ENCODE measurements at regions not wholly inside any gene's neighbourhood (a gene's known extent, or its start where the extent isn't known, plus 50 kb on each side); places are given as distances from the start of the nearest gene placed in this dataset.

- Histone ChIP-seq H3K9me3 (ENCODE audit: low read length) (no peaks in the 10 kb centered on the region), H3K4me1 (ENCODE audit: insufficient read depth, low read length) (no peaks in the 10 kb centered on the region), H3K9ac (ENCODE audit: low read length) (no peak overlapping the region), H3K4me3 (ENCODE audit: low read depth in 1 of 2, low read length in 2 of 2) (no peak overlapping the region), H3K27ac (ENCODE audit: low read depth, low read length) (no peak overlapping the region), H3K27me3 (ENCODE audit: control insufficient read depth in 1 of 2, insufficient read depth in 2 of 2, low read length in 2 of 2) (no peaks in the 10 kb centered on the region), H3K36me3 (ENCODE audit: insufficient read depth, low read length) (no peaks in the 10 kb centered on the region)
Observed at GRCh38 chr5:40399349-40399748, 280.4 kb upstream of the PTGER4 start.

- no peaks in the 10 kb centered on the region for H3K9me3 ChIP-seq (ENCODE audit: low read length)
- no peaks in the 10 kb centered on the region for H3K27me3 ChIP-seq (ENCODE audit: control insufficient read depth in 1 of 2, insufficient read depth in 2 of 2, low read length in 2 of 2)
- no peaks in the 10 kb centered on the region for H3K4me1 ChIP-seq (ENCODE audit: insufficient read depth, low read length)
- H3K27ac ChIP-seq (ENCODE audit: low read depth, low read length): no peak overlapping the region
- H3K4me3 ChIP-seq (ENCODE audit: low read depth in 1 of 2, low read length in 2 of 2): no peak overlapping the region
- H3K36me3 ChIP-seq (ENCODE audit: insufficient read depth, low read length): no peaks in the 10 kb centered on the region
- no peak overlapping the region for H3K9ac ChIP-seq (ENCODE audit: low read length)
Observed at GRCh38 chr5:40397976-40398375, 281.7 kb upstream of the PTGER4 start.

GRCh38 chr5:40397091-40397490 is 282.6 kb upstream of the PTGER4 start:
- Histone ChIP-seq H3K9me3 (ENCODE audit: low read length) (no peaks in the 10 kb centered on the region), H3K27me3 (ENCODE audit: control insufficient read depth in 1 of 2, insufficient read depth in 2 of 2, low read length in 2 of 2) (no peaks in the 10 kb centered on the region), H3K4me3 (ENCODE audit: low read depth in 1 of 2, low read length in 2 of 2) (no peak overlapping the region), H3K4me1 (ENCODE audit: insufficient read depth, low read length) (no peaks in the 10 kb centered on the region), H3K27ac (ENCODE audit: low read depth, low read length) (no peak overlapping the region), H3K36me3 (ENCODE audit: insufficient read depth, low read length) (no peaks in the 10 kb centered on the region), H3K9ac (ENCODE audit: low read length) (no peak overlapping the region)

DNA sequence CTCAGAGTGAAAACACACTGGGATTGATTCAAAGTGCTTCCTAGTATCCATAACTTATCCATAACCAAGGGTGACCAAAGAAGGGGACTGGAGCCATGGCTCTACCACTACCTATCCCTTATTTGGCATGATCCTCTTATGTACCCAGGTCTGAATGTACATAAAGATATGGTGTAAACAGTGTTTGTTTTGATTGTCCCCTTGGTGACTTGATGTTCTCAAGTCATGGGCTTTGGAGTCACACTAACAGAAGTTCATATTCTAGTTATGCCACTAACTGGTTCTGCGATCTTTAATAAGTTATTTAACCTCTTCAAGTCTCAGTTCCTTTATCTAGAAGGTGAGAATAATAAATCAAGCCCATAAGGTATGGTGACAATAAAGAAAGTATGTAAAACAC is 283.4 kb upstream of the PTGER4 start:
- no peak overlapping the region for H3K4me3 ChIP-seq (ENCODE audit: low read depth in 1 of 2, low read length in 2 of 2)
- no peaks in the 10 kb centered on the region for H3K36me3 ChIP-seq (ENCODE audit: insufficient read depth, low read length)
- no peaks in the 10 kb centered on the region for H3K9me3 ChIP-seq (ENCODE audit: low read length)
- H3K9ac ChIP-seq (ENCODE audit: low read length): no peak overlapping the region
- H3K27me3 ChIP-seq (ENCODE audit: control insufficient read depth in 1 of 2, insufficient read depth in 2 of 2, low read length in 2 of 2): no peaks in the 10 kb centered on the region
- no peak overlapping the region for H3K27ac ChIP-seq (ENCODE audit: low read depth, low read length)
- no peaks in the 10 kb centered on the region for H3K4me1 ChIP-seq (ENCODE audit: insufficient read depth, low read length)

- H3K4me1 ChIP-seq (ENCODE audit: insufficient read depth, low read length): no peaks in the 10 kb centered on the region
- no peak overlapping the region for H3K27ac ChIP-seq (ENCODE audit: low read depth, low read length)
- no peak overlapping the region for H3K4me3 ChIP-seq (ENCODE audit: low read depth in 1 of 2, low read length in 2 of 2)
- no peaks in the 10 kb centered on the region for H3K27me3 ChIP-seq (ENCODE audit: control insufficient read depth in 1 of 2, insufficient read depth in 2 of 2, low read length in 2 of 2)
- no peaks in the 10 kb centered on the region for H3K36me3 ChIP-seq (ENCODE audit: insufficient read depth, low read length)
- no peak overlapping the region for H3K9ac ChIP-seq (ENCODE audit: low read length)
- H3K9me3 ChIP-seq (ENCODE audit: low read length): no peaks in the 10 kb centered on the region
Observed at GRCh38 chr5:40395251-40395650, 284.5 kb upstream of the PTGER4 start.

DNA sequence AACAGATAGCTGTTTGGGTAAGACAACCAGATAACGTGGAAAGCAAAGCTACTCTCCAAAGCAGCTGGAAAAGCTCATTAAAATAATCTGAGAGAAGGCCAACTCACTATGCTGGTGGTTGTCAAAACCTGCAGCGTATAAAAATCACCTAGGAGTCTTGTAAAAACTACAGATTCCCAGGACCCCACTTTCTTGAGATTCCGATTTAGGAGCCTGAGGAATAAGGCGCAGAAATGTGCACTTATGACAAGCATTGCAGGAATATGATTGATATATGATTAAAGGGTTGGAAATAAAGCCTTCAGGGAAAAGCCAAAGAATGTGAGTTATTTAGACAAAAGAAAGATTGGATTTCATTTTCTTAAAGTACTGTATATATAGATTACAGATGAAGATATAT is 285.0 kb upstream of the PTGER4 start:
- Histone ChIP-seq H3K4me1 (ENCODE audit: insufficient read depth, low read length) (no peaks in the 10 kb centered on the region), H3K27me3 (ENCODE audit: control insufficient read depth in 1 of 2, insufficient read depth in 2 of 2, low read length in 2 of 2) (no peaks in the 10 kb centered on the region), H3K36me3 (ENCODE audit: insufficient read depth, low read length) (no peaks in the 10 kb centered on the region), H3K27ac (ENCODE audit: low read depth, low read length) (no peak overlapping the region), H3K9ac (ENCODE audit: low read length) (no peak overlapping the region), H3K9me3 (ENCODE audit: low read length) (no peaks in the 10 kb centered on the region), H3K4me3 (ENCODE audit: low read depth in 1 of 2, low read length in 2 of 2) (no peak overlapping the region)

GRCh38 chr5:40391642-40392041 is 288.1 kb upstream of the PTGER4 start:
- Histone ChIP-seq H3K27ac (ENCODE audit: low read depth, low read length) (no peak overlapping the region), H3K9me3 (ENCODE audit: low read length) (no peaks in the 10 kb centered on the region), H3K4me1 (ENCODE audit: insufficient read depth, low read length) (no peaks in the 10 kb centered on the region), H3K4me3 (ENCODE audit: low read depth in 1 of 2, low read length in 2 of 2) (no peak overlapping the region), H3K9ac (ENCODE audit: low read length) (no peak overlapping the region), H3K36me3 (ENCODE audit: insufficient read depth, low read length) (no peaks in the 10 kb centered on the region), H3K27me3 (ENCODE audit: control insufficient read depth in 1 of 2, insufficient read depth in 2 of 2, low read length in 2 of 2) (no peaks in the 10 kb centered on the region)

DNA sequence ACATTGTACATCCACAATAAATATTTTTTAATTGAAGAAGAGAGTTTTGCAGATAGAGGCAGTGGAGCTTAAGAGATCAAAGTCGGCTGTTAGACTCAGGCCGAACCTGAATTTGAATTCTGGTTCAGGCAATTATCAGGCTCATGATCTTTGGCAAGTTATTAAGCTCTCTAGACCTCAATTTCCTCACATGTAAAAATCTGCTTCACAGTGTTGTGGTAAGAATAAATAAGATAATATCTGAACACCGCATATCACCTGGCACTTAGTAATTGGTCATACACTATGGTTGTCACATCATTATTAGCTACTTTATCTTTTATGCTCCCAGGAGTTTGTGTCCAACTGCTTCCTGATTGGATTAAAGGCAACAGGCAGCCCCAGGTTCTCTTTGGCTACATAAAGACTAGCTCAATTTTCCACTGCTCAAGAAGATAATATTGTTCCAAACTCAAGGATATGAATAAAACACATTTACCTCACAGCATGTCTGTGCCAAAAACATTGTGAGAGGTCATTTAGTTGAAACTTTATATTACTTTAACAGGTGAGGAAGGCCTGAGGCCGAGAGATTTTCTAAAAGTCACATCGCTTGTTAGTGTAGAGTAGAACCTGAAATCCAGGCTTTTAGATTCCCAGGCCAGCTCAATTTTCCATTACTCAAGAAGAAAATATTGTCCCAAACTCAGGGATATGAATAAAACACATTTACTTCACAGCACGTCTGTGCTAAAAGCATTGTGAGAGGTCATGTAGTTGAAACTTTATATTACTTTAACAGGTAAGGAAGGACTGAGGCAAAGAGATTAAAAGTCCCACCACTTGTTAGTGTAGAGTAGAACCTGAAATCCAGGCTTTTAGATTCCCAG is 289.2 kb upstream of the PTGER4 start:
- no peak overlapping the region for H3K4me3 ChIP-seq (ENCODE audit: low read depth in 1 of 2, low read length in 2 of 2)
- H3K36me3 ChIP-seq (ENCODE audit: insufficient read depth, low read length): no peaks in the 10 kb centered on the region
- no peaks in the 10 kb centered on the region for H3K4me1 ChIP-seq (ENCODE audit: insufficient read depth, low read length)
- no peaks in the 10 kb centered on the region for H3K27me3 ChIP-seq (ENCODE audit: control insufficient read depth in 1 of 2, insufficient read depth in 2 of 2, low read length in 2 of 2)
- no peak overlapping the region for H3K27ac ChIP-seq (ENCODE audit: low read depth, low read length)
- no peak overlapping the region for H3K9ac ChIP-seq (ENCODE audit: low read length)
- H3K9me3 ChIP-seq (ENCODE audit: low read length): no peaks in the 10 kb centered on the region

DNA sequence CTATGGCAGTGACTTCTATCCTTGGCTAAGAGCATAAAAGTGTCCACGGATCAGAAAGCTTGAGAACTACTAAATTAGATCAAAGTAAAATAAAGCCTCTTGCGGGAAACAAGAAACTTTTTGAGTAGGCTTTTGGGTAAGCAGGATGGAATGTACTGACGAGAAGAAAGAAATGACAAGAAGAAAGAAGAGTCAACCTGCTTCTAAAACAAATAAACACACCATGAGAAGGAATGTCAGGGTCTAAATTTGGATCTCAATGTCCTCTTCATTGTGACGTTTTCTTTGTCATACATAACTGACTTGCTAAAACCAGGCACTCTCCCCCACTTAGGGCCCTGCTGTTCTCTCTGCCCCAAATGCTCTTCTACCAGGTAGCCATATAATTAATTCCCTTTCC is 290.1 kb upstream of the PTGER4 start:
- Histone ChIP-seq H3K9me3 (ENCODE audit: low read length) (no peaks in the 10 kb centered on the region), H3K9ac (ENCODE audit: low read length) (no peak overlapping the region), H3K27ac (ENCODE audit: low read depth, low read length) (no peak overlapping the region), H3K27me3 (ENCODE audit: control insufficient read depth in 1 of 2, insufficient read depth in 2 of 2, low read length in 2 of 2) (no peaks in the 10 kb centered on the region), H3K4me1 (ENCODE audit: insufficient read depth, low read length) (no peaks in the 10 kb centered on the region), H3K4me3 (ENCODE audit: low read depth in 1 of 2, low read length in 2 of 2) (no peak overlapping the region), H3K36me3 (ENCODE audit: insufficient read depth, low read length) (no peaks in the 10 kb centered on the region)

DNA sequence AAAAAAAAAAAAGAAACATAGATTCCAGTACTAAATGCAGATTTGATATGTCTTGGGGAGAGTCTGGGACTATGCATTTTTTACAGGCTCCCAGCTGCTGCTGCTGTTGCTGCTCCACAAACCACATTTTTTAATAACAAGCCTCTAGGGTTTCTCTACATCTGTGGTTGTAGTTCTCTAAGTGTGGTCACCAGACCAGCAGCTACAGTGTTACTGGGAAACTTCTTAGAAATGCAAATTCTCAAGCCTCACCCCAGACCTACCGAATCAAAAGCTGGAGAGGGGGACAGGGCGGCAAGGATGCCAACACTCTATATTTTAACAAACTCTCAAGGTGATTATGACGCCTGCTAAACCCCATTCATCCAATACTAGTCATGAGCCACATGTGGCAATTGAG is 293.4 kb upstream of the PTGER4 start:
- Histone ChIP-seq H3K9ac (ENCODE audit: low read length) (no peak overlapping the region), H3K9me3 (ENCODE audit: low read length) (no peaks in the 10 kb centered on the region), H3K4me3 (ENCODE audit: low read depth in 1 of 2, low read length in 2 of 2) (no peak overlapping the region), H3K4me1 (ENCODE audit: insufficient read depth, low read length) (no peaks in the 10 kb centered on the region), H3K36me3 (ENCODE audit: insufficient read depth, low read length) (no peaks in the 10 kb centered on the region), H3K27me3 (ENCODE audit: control insufficient read depth in 1 of 2, insufficient read depth in 2 of 2, low read length in 2 of 2) (no peaks in the 10 kb centered on the region), H3K27ac (ENCODE audit: low read depth, low read length) (no peak overlapping the region)

DNA sequence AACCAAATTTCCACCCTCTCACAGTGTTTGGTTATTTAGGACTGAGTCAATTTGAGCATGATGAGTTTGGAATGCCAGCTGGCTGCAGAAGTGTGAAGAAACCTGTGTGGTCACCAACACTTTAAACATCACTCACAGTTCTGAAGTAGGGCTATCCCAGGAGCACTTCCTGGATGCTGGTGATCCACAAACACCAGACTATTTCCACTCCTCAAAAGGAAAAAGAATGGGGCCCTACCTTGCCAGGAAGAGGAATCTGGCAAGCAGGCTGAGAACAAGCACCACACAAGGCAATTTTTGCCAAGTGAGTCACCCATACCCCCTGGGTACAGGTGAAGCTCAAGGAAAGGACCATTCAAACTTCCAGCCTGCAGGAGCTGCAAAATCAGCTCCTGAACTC is 294.2 kb upstream of the PTGER4 start:
- no peak overlapping the region for H3K27ac ChIP-seq (ENCODE audit: low read depth, low read length)
- H3K9me3 ChIP-seq (ENCODE audit: low read length): no peaks in the 10 kb centered on the region
- no peak overlapping the region for H3K9ac ChIP-seq (ENCODE audit: low read length)
- H3K4me1 ChIP-seq (ENCODE audit: insufficient read depth, low read length): no peaks in the 10 kb centered on the region
- no peaks in the 10 kb centered on the region for H3K27me3 ChIP-seq (ENCODE audit: control insufficient read depth in 1 of 2, insufficient read depth in 2 of 2, low read length in 2 of 2)
- H3K36me3 ChIP-seq (ENCODE audit: insufficient read depth, low read length): no peaks in the 10 kb centered on the region
- H3K4me3 ChIP-seq (ENCODE audit: low read depth in 1 of 2, low read length in 2 of 2): no peak overlapping the region

GRCh38 chr5:40384782-40385390 is 294.8 kb upstream of the PTGER4 start:
- Histone ChIP-seq H3K27ac (ENCODE audit: low read depth, low read length) (no peak overlapping the region), H3K9ac (ENCODE audit: low read length) (no peak overlapping the region), H3K4me3 (ENCODE audit: low read depth in 1 of 2, low read length in 2 of 2) (no peak overlapping the region), H3K4me1 (ENCODE audit: insufficient read depth, low read length) (no peaks in the 10 kb centered on the region), H3K27me3 (ENCODE audit: control insufficient read depth in 1 of 2, insufficient read depth in 2 of 2, low read length in 2 of 2) (no peaks in the 10 kb centered on the region), H3K9me3 (ENCODE audit: low read length) (no peaks in the 10 kb centered on the region), H3K36me3 (ENCODE audit: insufficient read depth, low read length) (no peaks in the 10 kb centered on the region)
